Hippocampal formation (tissue), 2 donors: ENCODE measurements at regions not wholly inside any gene's neighbourhood (a gene's known extent, or its start where the extent isn't known, plus 50 kb on each side); places are given as distances from the start of the nearest gene placed in this dataset.
"Not testable (repeated sequence)": the region's sequence is repeated elsewhere in the genome, so short reads cannot be mapped to it uniquely, and the experiment has no call there.

ENCODE experiments used
- DNase-seq, 2 donors: peaks; one replicate each; lab custom pipeline; 2025; lab: John Stamatoyannopoulos, UW

- DNase-seq = no peak
Observed at GRCh38 chr13:69094485-69094884, 1013.1 kb upstream of the ATXN8OS start.

DNA sequence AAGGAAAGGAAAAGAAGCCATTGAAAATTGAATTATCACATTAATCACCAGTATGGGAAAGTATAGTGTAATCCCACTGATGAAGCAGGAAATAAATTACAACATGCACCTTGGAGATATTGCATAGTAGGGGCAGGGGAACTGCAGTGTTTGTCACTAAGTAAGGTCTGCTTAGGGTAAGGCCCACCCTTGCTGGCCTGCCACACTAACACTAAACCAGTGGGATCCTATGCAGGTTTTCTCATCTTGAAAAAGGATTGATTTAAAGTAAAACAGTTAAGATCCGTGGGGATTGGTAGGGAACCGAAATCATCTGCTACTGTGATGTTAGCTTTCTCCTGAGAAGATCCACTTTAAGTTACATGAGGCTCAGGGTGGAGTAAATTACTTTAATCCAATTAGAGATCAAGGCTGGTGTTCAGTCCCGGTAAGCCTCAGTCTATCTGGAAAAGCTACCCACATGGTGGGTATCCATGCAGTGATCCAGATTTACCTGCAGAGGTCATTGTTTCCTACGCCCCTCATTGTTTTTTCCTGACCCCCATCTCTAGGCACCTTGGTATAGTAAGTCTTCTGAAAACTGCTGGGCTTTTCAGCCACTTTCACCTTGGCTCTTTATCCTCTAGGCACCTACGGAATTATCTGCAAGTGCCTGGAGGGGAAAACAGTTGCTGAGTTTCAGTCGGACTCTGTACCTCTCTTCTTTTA, 1014.9 kb upstream of the ATXN8OS start:
- DNase-seq = no peak

GRCh38 chr13:69077267-69077666, 1030.4 kb upstream of the ATXN8OS start:
- DNase-seq = no peak

DNA sequence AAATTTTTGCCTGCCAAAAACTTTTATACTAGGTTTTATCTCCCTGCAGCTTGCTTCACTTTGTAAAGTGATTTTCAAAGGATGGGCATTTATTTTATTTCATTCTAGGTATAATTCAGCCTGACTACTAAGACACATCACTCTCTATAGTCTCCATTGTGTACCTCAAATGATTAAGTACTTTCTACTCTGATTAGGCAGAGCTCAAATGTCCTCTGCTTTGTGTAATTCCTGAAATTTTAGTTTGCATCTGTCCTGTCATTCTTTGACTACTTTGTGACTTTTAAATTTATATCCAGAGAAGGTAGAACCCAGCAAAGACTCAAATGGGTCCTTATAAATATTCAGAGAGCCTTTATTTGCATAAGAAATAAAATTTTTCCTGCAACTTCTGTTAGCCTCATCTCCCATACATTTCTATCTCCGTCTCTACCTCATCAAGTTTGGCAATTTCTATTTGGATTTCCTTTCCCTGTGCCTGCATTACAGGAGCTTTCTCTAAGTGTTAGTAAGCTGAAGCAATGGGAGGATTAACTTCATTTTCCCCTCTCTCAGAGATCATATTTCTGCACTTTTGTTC, 1038.0 kb upstream of the ATXN8OS start:
- DNase-seq = no peak

DNA sequence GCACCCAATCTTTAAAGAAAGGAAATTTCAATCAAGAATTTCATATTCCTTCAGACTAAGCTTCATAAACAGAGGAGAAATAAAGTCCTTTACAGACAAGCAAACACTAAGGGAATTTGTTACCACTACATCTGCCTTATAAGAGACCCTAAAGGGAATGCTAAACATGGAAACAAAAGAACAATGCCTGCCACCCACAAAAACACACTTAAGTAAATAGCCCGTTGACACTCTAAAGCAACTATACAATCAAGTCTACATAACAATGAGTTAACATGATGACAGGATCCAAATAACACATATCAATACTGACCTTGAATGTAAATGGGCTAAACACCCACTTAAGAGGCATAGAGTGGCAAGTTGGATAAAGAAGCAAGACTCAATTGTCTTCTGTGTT, 1056.9 kb upstream of the ATXN8OS start:
- DNase-seq = no peak

DNA sequence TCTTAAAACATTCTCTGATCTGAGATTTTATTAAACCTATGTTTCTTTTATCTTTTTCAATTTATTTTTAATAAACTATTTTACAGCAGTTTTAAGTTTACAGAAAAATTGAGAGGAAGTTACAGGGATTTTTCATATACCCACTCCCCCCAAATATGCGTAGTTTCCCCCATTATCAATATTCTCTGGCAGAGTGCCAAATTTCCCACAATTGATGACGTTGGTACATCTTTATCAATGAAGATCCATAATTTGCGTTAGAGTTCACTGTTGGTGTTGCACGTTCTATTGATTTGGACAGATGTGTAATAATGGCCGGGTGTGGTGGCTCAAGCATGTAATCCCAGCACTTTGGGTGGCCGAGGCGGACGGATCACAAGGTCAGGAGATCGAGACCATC, 1063.0 kb upstream of the ATXN8OS start:
- no peak for DNase-seq

DNA sequence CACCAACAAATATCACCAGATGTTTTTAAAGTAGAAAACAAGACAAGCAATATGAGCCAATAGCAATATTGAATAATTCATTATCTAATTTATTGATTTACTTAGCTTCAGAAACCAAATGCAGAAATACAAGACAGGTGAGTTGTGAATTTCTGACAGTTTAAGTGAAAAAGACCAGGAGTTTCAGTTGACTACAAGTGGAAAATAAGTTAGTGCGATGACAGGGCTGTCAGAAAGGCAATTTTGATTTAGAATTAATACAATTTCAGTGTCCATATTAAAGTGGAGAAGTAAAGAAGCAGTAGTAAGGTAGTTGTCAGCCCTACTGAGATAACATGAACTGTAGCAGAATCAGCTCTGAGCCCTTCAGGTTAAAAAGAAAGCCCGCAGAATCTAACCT, 1066.7 kb upstream of the ATXN8OS start:
- no peak for DNase-seq

GRCh38 chr13:69035771-69036170, 1071.9 kb upstream of the ATXN8OS start:
- DNase-seq = no peak

DNA sequence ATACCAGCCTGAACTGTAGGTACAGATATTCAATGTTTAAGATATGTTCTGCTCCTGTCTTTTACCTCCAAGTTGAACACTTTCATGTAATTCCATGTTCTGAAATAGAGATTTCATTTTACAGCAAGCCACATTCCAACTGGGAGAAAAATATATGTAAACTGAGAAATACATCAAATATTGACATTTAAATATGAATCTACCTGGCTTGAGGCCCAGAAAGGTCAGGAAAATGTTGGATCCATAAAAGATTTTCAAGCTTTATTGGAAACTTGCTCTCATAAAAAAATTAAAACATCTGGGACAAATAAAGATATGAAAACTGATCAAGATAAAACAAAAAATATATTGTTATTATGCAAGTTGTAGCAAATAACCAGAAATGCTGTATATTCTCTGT, 1078.7 kb upstream of the ATXN8OS start:
- no peak for DNase-seq

GRCh38 chr13:69020120-69020519, 1087.5 kb upstream of the ATXN8OS start:
- no peak for DNase-seq

GRCh38 chr13:69018173-69018572, 1089.5 kb upstream of the ATXN8OS start:
- DNase-seq = not testable (repeated sequence)

DNA sequence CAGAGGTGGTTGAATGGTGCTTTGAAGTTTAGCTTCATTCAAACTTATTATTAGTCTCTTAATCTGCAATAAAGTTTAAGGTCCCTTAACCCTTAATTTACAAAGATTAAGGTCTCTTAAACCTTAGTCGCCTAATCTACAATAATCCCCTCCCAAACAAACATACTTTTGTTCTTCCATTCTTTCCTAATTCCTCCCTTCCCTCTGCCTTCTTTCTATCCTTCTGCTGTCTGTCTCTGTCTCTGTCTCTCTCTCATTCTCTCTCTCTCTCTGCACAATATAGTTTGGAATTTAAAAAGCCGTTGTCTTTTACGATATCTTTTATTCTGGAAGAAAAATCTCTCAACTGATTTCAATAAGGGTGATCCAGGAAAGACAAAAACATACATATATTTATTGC, 1096.8 kb upstream of the ATXN8OS start:
- no peak for DNase-seq

DNA sequence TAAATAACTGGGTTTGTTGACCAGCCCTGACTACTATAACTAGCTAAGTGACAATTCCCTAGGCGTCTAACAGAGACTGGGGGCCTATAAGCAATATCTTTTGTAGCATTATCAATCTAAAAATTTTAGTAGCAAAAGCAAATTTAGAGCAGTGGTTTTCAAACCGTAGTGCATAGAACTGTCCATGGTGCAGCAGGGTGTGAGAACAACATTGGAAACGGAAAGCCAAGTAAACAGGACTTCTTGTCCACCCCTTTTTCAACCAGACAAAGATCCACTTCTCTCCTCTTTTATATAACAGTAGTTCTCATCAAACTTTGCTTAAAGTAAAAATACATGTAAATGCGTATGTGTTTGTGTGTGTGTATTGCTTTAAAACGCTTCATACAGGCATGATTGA, 1099.1 kb upstream of the ATXN8OS start:
- DNase-seq = no peak

DNA sequence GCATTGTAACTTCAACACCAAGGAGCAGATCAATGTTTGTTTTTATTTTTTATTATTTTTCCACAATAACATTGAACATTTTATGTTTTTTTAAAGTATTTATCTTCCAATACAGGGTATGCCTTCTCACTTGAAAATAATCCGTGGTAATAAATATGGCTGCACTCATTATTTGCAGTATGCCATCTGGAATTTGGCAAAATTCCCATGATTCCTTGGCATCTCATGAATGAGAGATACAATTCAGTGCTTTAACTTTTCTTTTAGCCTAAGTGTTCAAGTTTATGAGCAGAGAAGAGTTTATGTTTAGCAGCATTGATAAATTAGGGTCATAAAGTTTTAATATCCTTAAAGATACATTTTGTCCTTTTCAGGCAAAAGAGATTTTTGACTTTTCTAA, 1109.6 kb upstream of the ATXN8OS start:
- DNase-seq = no peak

- DNase-seq = no peak
Observed at GRCh38 chr13:68996668-68997025, 1111.0 kb upstream of the ATXN8OS start.

GRCh38 chr13:68995972-68996667, 1111.5 kb upstream of the ATXN8OS start:
- DNase-seq = no peak

DNA sequence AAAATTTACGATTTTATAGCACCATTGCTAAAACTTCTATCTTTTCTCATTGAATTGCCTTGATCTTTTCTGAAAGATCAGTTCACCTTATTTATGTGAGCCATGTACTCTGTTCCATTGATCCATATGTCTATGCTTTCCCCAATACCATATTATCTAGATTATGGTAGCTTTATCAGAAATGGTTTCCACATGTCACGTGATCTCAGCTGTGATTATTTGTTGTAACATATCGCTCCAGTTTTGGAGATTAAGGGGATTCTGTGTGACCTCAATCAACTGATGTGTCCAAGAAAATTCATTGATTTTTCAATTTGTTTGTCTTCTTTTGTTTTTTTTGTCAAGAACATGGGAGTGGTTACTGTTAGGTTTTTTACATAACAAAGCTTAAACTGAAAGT, 1114.5 kb upstream of the ATXN8OS start:
- no peak for DNase-seq

- DNase-seq = no peak
Observed at GRCh38 chr13:68988176-68988575, 1119.5 kb upstream of the ATXN8OS start.

DNA sequence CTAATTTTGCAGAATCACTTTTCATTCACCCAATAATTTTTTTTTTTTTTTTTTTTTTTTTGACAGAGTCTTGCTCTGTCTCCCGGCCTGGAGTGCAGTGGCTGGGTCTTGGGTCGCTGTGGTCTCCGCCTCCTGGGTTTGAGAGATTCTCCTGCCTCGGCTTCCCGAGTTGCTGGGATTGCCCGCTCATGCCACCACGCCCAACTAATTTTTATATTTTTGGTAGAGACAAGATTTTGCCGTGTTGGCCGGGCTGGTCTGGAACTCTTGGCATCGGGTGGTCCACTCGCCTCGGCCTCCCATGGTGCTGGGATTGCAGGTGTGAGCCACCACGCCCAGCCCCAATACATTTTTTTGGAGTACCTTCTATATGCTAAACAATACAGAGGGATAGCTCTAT, 1120.0 kb upstream of the ATXN8OS start:
- DNase-seq = no peak

- DNase-seq = no peak
Observed at GRCh38 chr13:68984688-68985319, 1122.8 kb upstream of the ATXN8OS start.

- no peak for DNase-seq
Observed at GRCh38 chr13:68982961-68983619, 1124.5 kb upstream of the ATXN8OS start.

DNA sequence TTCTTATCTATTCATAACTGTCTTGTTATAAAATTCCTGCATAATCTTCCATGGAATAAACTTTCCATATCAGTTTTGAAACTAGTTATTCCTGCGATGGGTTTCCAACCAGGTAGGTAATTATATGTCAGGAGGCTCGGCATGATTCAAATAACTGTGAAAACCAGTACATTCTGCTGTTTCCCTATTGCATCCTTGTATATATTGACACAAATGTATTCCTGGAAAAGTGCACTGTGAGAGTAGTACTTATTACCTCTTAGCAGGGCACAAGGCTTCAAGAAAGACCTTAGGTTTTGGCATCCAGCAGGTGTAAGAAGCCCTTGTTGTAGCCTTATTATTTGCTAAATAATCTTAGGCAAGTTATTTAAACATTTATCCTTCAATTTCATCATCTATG, 1131.3 kb upstream of the ATXN8OS start:
- DNase-seq = no peak

DNA sequence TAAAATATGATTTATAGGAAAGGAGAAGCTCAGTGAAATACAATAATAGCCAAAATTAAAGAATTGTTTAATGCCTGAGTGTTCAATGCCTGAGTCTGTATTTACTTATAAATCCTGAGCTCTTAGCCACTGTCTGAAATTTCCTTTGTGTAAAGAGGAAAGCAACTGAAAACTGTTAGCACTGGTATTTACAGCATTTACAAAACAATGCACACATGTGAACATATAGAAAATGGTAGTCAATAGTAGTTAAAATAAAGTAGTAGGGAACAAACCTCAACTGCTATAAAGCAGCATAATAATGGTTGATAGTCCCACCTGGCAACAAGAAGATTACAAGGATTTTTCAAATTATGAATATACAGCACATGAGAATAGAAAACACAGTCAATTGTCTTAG, 1137.1 kb upstream of the ATXN8OS start:
- no peak for DNase-seq
